Left ventricle myocardium inferior (tissue), 1 donor: ENCODE measurements at regions not wholly inside any gene's neighbourhood (a gene's known extent, or its start where the extent isn't known, plus 50 kb on each side); places are given as distances from the start of the nearest gene placed in this dataset.

Experiments used
- DNase-seq: peaks from one replicate; pipeline ENCODE4 v3.0.0-alpha.2; 2020
- H3K27ac ChIP-seq: fragments of 200-600 bp; replicated peaks from 2 replicates; pipeline ENCODE4 v1.8.0; 2021
- H3K27me3 ChIP-seq: fragments of 200-600 bp; 2 replicates; pipeline ENCODE4 v1.8.0; 2021; ENCODE audit warnings: low read depth
- H3K36me3 ChIP-seq: fragments of 200-600 bp; 2 replicates; pipeline ENCODE4 v1.8.0; 2021
- H3K4me1 ChIP-seq: fragments of 200-600 bp; 2 replicates; pipeline ENCODE4 v1.8.0; 2021
- H3K4me3 ChIP-seq: fragments of 200-600 bp; 2 replicates; pipeline ENCODE4 v1.8.0; 2021; ENCODE audit warnings: mild to moderate bottlenecking, moderate library complexity
- H3K9me3 ChIP-seq: fragments of 200-600 bp; replicated peaks from 2 replicates; pipeline ENCODE4 v1.8.0; 2021
- CTCF ChIP-seq: fragments of 200-600 bp; IDR thresholded peaks from 2 replicates; pipeline ENCODE4 v1.8.0; 2021; ENCODE audit warnings: antibody characterized with exemption, mild to moderate bottlenecking, borderline replicate concordance
- intact Hi-C: fragments of 100-400 bp; cut with micrococcal nuclease; formaldehyde crosslinking; loops from one replicate; pipeline ENCODE4 v1.11.0; 2022
- donor health status: DM: no; HTN: yes; CAD: no; lungs with severe emphysema.

GRCh38 chr9:14538526-14538925 lies 154.7 kb downstream of the ZDHHC21 start:
- no peaks in the 10 kb centered on the region for H3K27me3 ChIP-seq
- no peak for DNase-seq
- H3K27ac ChIP-seq: no peak overlapping the region
- H3K4me1 ChIP-seq: peaks cover 12% of the 10 kb centered on the region
- H3K36me3 ChIP-seq: no peaks in the 10 kb centered on the region
- TF ChIP-seq CTCF: no peak
- no peak overlapping the region for H3K4me3 ChIP-seq
- no peaks in the 10 kb centered on the region for H3K9me3 ChIP-seq
- intact Hi-C loops: no loop called here

- Histone ChIP-seq H3K4me3 (peak overlapping the region; percentile 26), H3K9me3 (no peaks in the 10 kb centered on the region), H3K36me3 (no peaks in the 10 kb centered on the region), H3K27me3 (no peaks in the 10 kb centered on the region), H3K4me1 (peaks cover 19% of the 10 kb centered on the region), H3K27ac (peak overlapping the region; percentile 82)
- peak; percentile 62 for DNase-seq
- intact Hi-C loops: no loop called here
- TF ChIP-seq CTCF: no peak
Measured at GRCh38 chr9:14535161-14535955, 157.9 kb downstream of the ZDHHC21 start.

- H3K27ac ChIP-seq: peak overlapping the region; percentile 82
Measured at GRCh38 chr9:14533867-14534640, 159.2 kb downstream of the ZDHHC21 start.

GRCh38 chr9:14532456-14533115 lies 160.6 kb downstream of the ZDHHC21 start:
- no peak for TF ChIP-seq CTCF
- Histone ChIP-seq H3K27ac (no peak overlapping the region), H3K27me3 (no peaks in the 10 kb centered on the region), H3K4me3 (no peak overlapping the region), H3K36me3 (no peaks in the 10 kb centered on the region), H3K9me3 (no peaks in the 10 kb centered on the region), H3K4me1 (peaks cover 29% of the 10 kb centered on the region)
- DNase-seq: no peak
- intact Hi-C loops: no loop called here

More at GRCh38 chr9:14533867-14534640, 159.2 kb downstream of the ZDHHC21 start:
- Histone ChIP-seq H3K9me3 (no peaks in the 10 kb centered on the region), H3K27me3 (no peaks in the 10 kb centered on the region), H3K4me1 (peaks cover 20% of the 10 kb centered on the region), H3K4me3 (no peak overlapping the region), H3K36me3 (no peaks in the 10 kb centered on the region)
- TF ChIP-seq CTCF: no peak
- intact Hi-C loops: no loop called here
- no peak for DNase-seq
